CD8-positive, alpha-beta memory T cell (primary cell): ENCODE measurements at regions not wholly inside any gene's neighbourhood (a gene's known extent, or its start where the extent isn't known, plus 50 kb on each side); places are given as distances from the start of the nearest gene placed in this dataset.

Experiments
- CTCF ChIA-PET: fragments of 350-600 bp; sonication (Branson Sonifier 250); formaldehyde crosslinking; loops from one replicate; lab custom pipeline; 2021; ENCODE audit warnings: antibody characterized with exemption; lab: Charles Lee
- POLR2A ChIA-PET: fragments of 350-600 bp; sonication (Branson Sonifier 250); formaldehyde crosslinking; loops from one replicate; lab custom pipeline; 2021; ENCODE audit warnings: antibody characterized with exemption; lab: Charles Lee
- DNase-seq, 5 donors: peaks; one replicate each; pipeline versions ENCODE4 v3.0.0 to v3.0.0-alpha.2; 2020 to 2022; ENCODE audit warnings: mixed read lengths in 1 of 5
- H3K27ac ChIP-seq: one replicate; pipeline ENCODE4 v1.7.0; 2013; ENCODE audit warnings: low read depth, mild to moderate bottlenecking, low read length, moderate library complexity
- H3K27me3 ChIP-seq: 2 replicates; pipeline ENCODE4 v1.7.0; 2013; ENCODE audit warnings: low read length, mild to moderate bottlenecking; ENCODE audit not compliant: insufficient read depth, poor library complexity, severe bottlenecking
- H3K36me3 ChIP-seq: 2 replicates; pipeline ENCODE4 v1.7.0; 2013; ENCODE audit warnings: mild to moderate bottlenecking, low read length, moderate library complexity; ENCODE audit not compliant: insufficient read depth
- H3K4me1 ChIP-seq: 2 replicates; pipeline ENCODE4 v1.7.0; 2013; ENCODE audit warnings: mild to moderate bottlenecking, low read length, moderate library complexity; ENCODE audit not compliant: insufficient read depth
- H3K4me3 ChIP-seq: 2 replicates; pipeline ENCODE4 v1.7.0; 2013; ENCODE audit warnings: mild to moderate bottlenecking, low read length
- H3K9me3 ChIP-seq: 2 replicates; pipeline ENCODE4 v1.7.0; 2013; ENCODE audit warnings: mild to moderate bottlenecking, low read length
- H3K27ac Mint-ChIP-seq, 8 donors: one replicate each; pipeline ENCODE4 v1.8.0; 2020 to 2021; ENCODE audit warnings: mixed read lengths in 8 of 8, mild to moderate bottlenecking in 6 of 8, inconsistent platforms in 3 of 8, moderate library complexity in 3 of 8
- H3K27me3 Mint-ChIP-seq, 2 donors: one replicate each; pipeline ENCODE4 v1.8.0; 2020 to 2021; ENCODE audit warnings: mixed read lengths in 2 of 2, mild to moderate bottlenecking in 1 of 2, moderate library complexity in 1 of 2
- H3K36me3 Mint-ChIP-seq, 3 donors: one replicate each; pipeline ENCODE4 v1.8.0; 2020 to 2021; ENCODE audit warnings: mixed read lengths in 3 of 3, inconsistent platforms in 1 of 3, mild to moderate bottlenecking in 1 of 3
- H3K4me1 Mint-ChIP-seq, 3 donors: one replicate each; pipeline ENCODE4 v1.8.0; 2020 to 2021; ENCODE audit warnings: mixed read lengths in 3 of 3, inconsistent platforms in 1 of 3, mild to moderate bottlenecking in 1 of 3
- H3K4me3 Mint-ChIP-seq, 7 donors: one replicate each; pipeline ENCODE4 v1.8.0; 2020 to 2021; ENCODE audit warnings: mixed read lengths in 7 of 7, mild to moderate bottlenecking in 6 of 7, moderate library complexity in 4 of 7, inconsistent platforms in 2 of 7
- H3K9me3 Mint-ChIP-seq, 5 donors: one replicate each; pipeline ENCODE4 v1.8.0; 2020 to 2022; ENCODE audit warnings: mixed read lengths in 5 of 5, mild to moderate bottlenecking in 3 of 5, moderate library complexity in 2 of 5, inconsistent platforms in 1 of 5

GRCh38 chr14:25756876-25757275 is 706.9 kb upstream of the STXBP6 start:
- ChIA-PET POLR2A (no interaction called here), CTCF (no interaction called here)
- no peaks in the 10 kb centered on the region for H3K4me1 ChIP-seq
- no peak overlapping the region for H3K4me3 Mint-ChIP-seq
- H3K27ac ChIP-seq = no peak overlapping the region
- H3K4me3 ChIP-seq = no peak overlapping the region
- H3K9me3 ChIP-seq = no peaks in the 10 kb centered on the region
- H3K27me3 ChIP-seq = no peaks in the 10 kb centered on the region
- peaks cover 0 to 2% of the 10 kb centered on the region in 2 donors for H3K27me3 Mint-ChIP-seq
- DNase-seq = no peak
- H3K27ac Mint-ChIP-seq = no peak overlapping the region
- no peaks in the 10 kb centered on the region for H3K4me1 Mint-ChIP-seq
- H3K9me3 Mint-ChIP-seq = peaks cover 3 to 20% (median 8%) of the 10 kb centered on the region in 5 donors
- no peaks in the 10 kb centered on the region for H3K36me3 ChIP-seq
- no peaks in the 10 kb centered on the region for H3K36me3 Mint-ChIP-seq

GRCh38 chr14:25753130-25753529 is 703.2 kb upstream of the STXBP6 start:
- Histone ChIP-seq H3K36me3 (no peaks in the 10 kb centered on the region), H3K9me3 (no peaks in the 10 kb centered on the region), H3K4me1 (no peaks in the 10 kb centered on the region), H3K27ac (no peak overlapping the region), H3K27me3 (no peaks in the 10 kb centered on the region), H3K4me3 (no peak overlapping the region)
- H3K4me3 Mint-ChIP-seq = no peak overlapping the region
- ChIA-PET POLR2A (no interaction called here), CTCF (no interaction called here)
- no peaks in the 10 kb centered on the region for H3K27me3 Mint-ChIP-seq
- H3K4me1 Mint-ChIP-seq = no peaks in the 10 kb centered on the region
- H3K27ac Mint-ChIP-seq = no peak overlapping the region
- peaks cover 3 to 18% (median 6%) of the 10 kb centered on the region in 5 donors for H3K9me3 Mint-ChIP-seq
- no peak for DNase-seq
- no peaks in the 10 kb centered on the region for H3K36me3 Mint-ChIP-seq

- H3K27ac Mint-ChIP-seq = no peak overlapping the region
Measured at GRCh38 chr14:25750436-25750835, 700.5 kb upstream of the STXBP6 start.

More at GRCh38 chr14:25750436-25750835, 700.5 kb upstream of the STXBP6 start:
- H3K27me3 Mint-ChIP-seq = no peaks in the 10 kb centered on the region
- H3K36me3 Mint-ChIP-seq = no peaks in the 10 kb centered on the region
- POLR2A ChIA-PET = no interaction called here
- Histone ChIP-seq H3K4me3 (no peak overlapping the region), H3K9me3 (no peaks in the 10 kb centered on the region), H3K36me3 (no peaks in the 10 kb centered on the region), H3K27ac (no peak overlapping the region), H3K27me3 (no peaks in the 10 kb centered on the region), H3K4me1 (no peaks in the 10 kb centered on the region)
- H3K9me3 Mint-ChIP-seq = peaks cover 3 to 24% (median 8%) of the 10 kb centered on the region in 5 donors
- H3K4me3 Mint-ChIP-seq = no peak overlapping the region
- no peak for DNase-seq
- no peaks in the 10 kb centered on the region for H3K4me1 Mint-ChIP-seq
- CTCF ChIA-PET = no interaction called here
